Mesenchymal stem cell (in vitro differentiated cells and primary cell): ENCODE measurements at regions not wholly inside any gene's neighbourhood (a gene's known extent, or its start where the extent isn't known, plus 50 kb on each side); places are given as distances from the start of the nearest gene placed in this dataset.

ENCODE experiments used
- DNase-seq: peaks from one replicate; pipeline ENCODE4 v3.0.0-alpha.2; 2013
- H2AFZ ChIP-seq: one replicate; pipeline ENCODE4 v1.6.1; 2013; ENCODE audit warnings: low read depth, mild to moderate bottlenecking, control low read depth, inconsistent platforms, low read length, moderate library complexity
- H2AK5ac ChIP-seq: 2 replicates; pipeline ENCODE4 v1.6.1; 2013; ENCODE audit warnings: low read length, moderate library complexity, mild to moderate bottlenecking, inconsistent platforms; ENCODE audit not compliant: severe bottlenecking
- H2BK120ac ChIP-seq: one replicate; pipeline ENCODE4 v1.6.1; 2013; ENCODE audit warnings: low read depth, mild to moderate bottlenecking, inconsistent platforms, low read length, moderate library complexity
- H2BK12ac ChIP-seq, 2 experiments: one replicate each; pipeline ENCODE4 v1.6.1; 2013; ENCODE audit warnings: inconsistent platforms in 2 of 2, low read length in 2 of 2, mild to moderate bottlenecking in 2 of 2, moderate library complexity in 2 of 2, control low read depth in 1 of 2
- H2BK15ac ChIP-seq: one replicate; pipeline ENCODE4 v1.6.1; 2013; ENCODE audit warnings: mild to moderate bottlenecking, low read depth, inconsistent platforms; ENCODE audit not compliant: poor library complexity, severe bottlenecking
- H2BK5ac ChIP-seq: 2 replicates; pipeline ENCODE4 v1.6.1; 2013; ENCODE audit warnings: low read depth, mild to moderate bottlenecking, low read length, control low read depth, inconsistent platforms; ENCODE audit not compliant: poor library complexity, severe bottlenecking
- H3K14ac ChIP-seq, 2 experiments: one replicate each; pipeline ENCODE4 v1.6.1; 2013; ENCODE audit warnings: inconsistent platforms in 2 of 2, low read length in 2 of 2, control low read depth in 1 of 2, mild to moderate bottlenecking in 1 of 2, moderate library complexity in 1 of 2
- H3K18ac ChIP-seq, 2 experiments: one replicate each; pipeline ENCODE4 v1.6.1; 2013; ENCODE audit warnings: inconsistent platforms in 2 of 2, low read length in 2 of 2, control low read depth in 1 of 2, low read depth in 1 of 2, mild to moderate bottlenecking in 1 of 2
- H3K23ac ChIP-seq, 2 experiments: one replicate each; pipeline ENCODE4 v1.6.1; 2013; ENCODE audit warnings: inconsistent platforms in 2 of 2, low read length in 2 of 2, mild to moderate bottlenecking in 2 of 2, moderate library complexity in 2 of 2, control low read depth in 1 of 2
- H3K27ac ChIP-seq: 2 replicates; pipeline ENCODE4 v1.5.1; 2013; ENCODE audit warnings: mild to moderate bottlenecking, moderate library complexity, low read length, control low read depth, inconsistent platforms; ENCODE audit not compliant: poor library complexity, severe bottlenecking
- H3K27me3 ChIP-seq, 2 experiments: 2 replicates each; pipeline versions ENCODE4 v1.6.1 to v1.7.0; 2013; ENCODE audit warnings: low read length in 2 of 2, mild to moderate bottlenecking in 2 of 2, moderate library complexity in 2 of 2, control low read depth in 1 of 2, inconsistent platforms in 1 of 2; ENCODE audit not compliant: control insufficient read depth in 1 of 2, insufficient read depth in 1 of 2
- H3K36me3 ChIP-seq, 2 experiments: 2 replicates each; pipeline versions ENCODE4 v1.6.1 to v1.7.0; 2013; ENCODE audit warnings: low read length in 2 of 2, control low read depth in 1 of 2, inconsistent platforms in 1 of 2, low read depth in 1 of 2, mild to moderate bottlenecking in 1 of 2; ENCODE audit not compliant: insufficient read depth in 2 of 2, control insufficient read depth in 1 of 2
- H3K4ac ChIP-seq, 2 experiments: one replicate each; pipeline ENCODE4 v1.6.1; 2013; ENCODE audit warnings: inconsistent platforms in 2 of 2, low read length in 2 of 2, mild to moderate bottlenecking in 2 of 2, moderate library complexity in 2 of 2, control low read depth in 1 of 2, low read depth in 1 of 2
- H3K4me1 ChIP-seq: 2 replicates; pipeline ENCODE4 v1.6.1; 2013; ENCODE audit warnings: low read depth, low read length, control low read depth; ENCODE audit not compliant: control insufficient read depth, insufficient read depth
- H3K4me2 ChIP-seq: 2 replicates; pipeline ENCODE4 v1.6.1; 2013; ENCODE audit warnings: low read length, mild to moderate bottlenecking, inconsistent platforms; ENCODE audit not compliant: poor library complexity, severe bottlenecking
- H3K4me3 ChIP-seq, 2 experiments: 2 replicates each; pipeline versions ENCODE4 v1.5.1 to v1.7.0; 2013; ENCODE audit warnings: low read length in 2 of 2, mild to moderate bottlenecking in 2 of 2, control low read depth in 1 of 2, low read depth in 1 of 2; ENCODE audit not compliant: insufficient read depth in 1 of 2
- H3K79me1 ChIP-seq: replicated peaks from 2 replicates; pipeline ENCODE4 v1.6.1; 2013; ENCODE audit warnings: mild to moderate bottlenecking, control low read depth, low read length, inconsistent platforms; ENCODE audit not compliant: poor library complexity, severe bottlenecking
- H3K9ac ChIP-seq: 2 replicates; pipeline ENCODE4 v1.7.0; 2013; ENCODE audit warnings: mild to moderate bottlenecking, low read length, moderate library complexity
- H3K9me3 ChIP-seq: 2 replicates; pipeline ENCODE4 v1.7.0; 2013; ENCODE audit warnings: mild to moderate bottlenecking, low read length; ENCODE audit not compliant: control insufficient read depth
- H4K8ac ChIP-seq: one replicate; pipeline ENCODE4 v1.6.1; 2013; ENCODE audit warnings: inconsistent platforms, mild to moderate bottlenecking, low read length, moderate library complexity
- H4K91ac ChIP-seq: one replicate; pipeline ENCODE4 v1.6.1; 2013; ENCODE audit warnings: mild to moderate bottlenecking, low read length, inconsistent platforms
- WGBS: methylation state at CpG from one replicate; pipeline ENCODE4 v1.1.7; 2013; ENCODE audit warnings: mixed read lengths; 5-methylcytosine and 5-hydroxymethylcytosine counted together

- Histone ChIP-seq H3K79me1 (no peaks in the 10 kb centered on the region), H2AFZ (no peak overlapping the region)
Measured at GRCh38 chr16:82236415-82236814, 66.4 kb upstream of the MPHOSPH6 start.

GRCh38 chr16:82232806-82233205 lies 62.8 kb upstream of the MPHOSPH6 start:
- H3K4me3 ChIP-seq = no peak overlapping the region
- no peak overlapping the region for H3K9ac ChIP-seq
- no peak overlapping the region for H2BK15ac ChIP-seq
- H3K23ac ChIP-seq = no peak overlapping the region
- H3K27me3 ChIP-seq = peaks cover 11 to 24% of the 10 kb centered on the region in 2 experiments
- H3K14ac ChIP-seq = no peak overlapping the region
- no peaks in the 10 kb centered on the region for H3K79me1 ChIP-seq
- H3K9me3 ChIP-seq = no peaks in the 10 kb centered on the region
- H3K27ac ChIP-seq = no peak overlapping the region
- no peak overlapping the region for H4K8ac ChIP-seq
- no peaks in the 10 kb centered on the region for H3K4me1 ChIP-seq
- DNase-seq = no peak
- no peak overlapping the region for H4K91ac ChIP-seq
- H3K4ac ChIP-seq = no peak overlapping the region
- no peak overlapping the region for H3K18ac ChIP-seq
- no peak overlapping the region for H2BK120ac ChIP-seq
- no peak overlapping the region for H2AFZ ChIP-seq
- H2AK5ac ChIP-seq = no peak overlapping the region
- no peak overlapping the region for H2BK12ac ChIP-seq
- no peak overlapping the region for H2BK5ac ChIP-seq
- H3K4me2 ChIP-seq = no peak overlapping the region
- 44% methylated on average over 1 of the region's 2 CpGs for WGBS
- H3K36me3 ChIP-seq = no peaks in the 10 kb centered on the region

More at GRCh38 chr16:82236415-82236814, 66.4 kb upstream of the MPHOSPH6 start:
- no peak overlapping the region for H3K18ac ChIP-seq
- no peak overlapping the region for H3K4me3 ChIP-seq
- no peaks in the 10 kb centered on the region for H3K36me3 ChIP-seq
- no peak overlapping the region for H3K23ac ChIP-seq
- no peak overlapping the region for H2AK5ac ChIP-seq
- H2BK15ac ChIP-seq = no peak overlapping the region
- no peak overlapping the region for H4K91ac ChIP-seq
- H3K27me3 ChIP-seq = peaks cover 11 to 16% of the 10 kb centered on the region in 2 experiments
- H3K9me3 ChIP-seq = no peaks in the 10 kb centered on the region
- H2BK12ac ChIP-seq = no peak overlapping the region
- no CpG with 5 or more reads among the region's 1 CpG for WGBS
- H3K4me1 ChIP-seq = no peaks in the 10 kb centered on the region
- H3K9ac ChIP-seq = no peak overlapping the region
- no peak overlapping the region for H3K4me2 ChIP-seq
- no peak overlapping the region for H3K4ac ChIP-seq
- no peak overlapping the region for H2BK120ac ChIP-seq
- no peak overlapping the region for H4K8ac ChIP-seq
- DNase-seq = no peak
- H3K14ac ChIP-seq = no peak overlapping the region
- H2BK5ac ChIP-seq = no peak overlapping the region
- H3K27ac ChIP-seq = no peak overlapping the region

GRCh38 chr16:82231008-82231787 lies 61.2 kb upstream of the MPHOSPH6 start:
- Histone ChIP-seq H3K27me3 (peaks cover 17 to 27% of the 10 kb centered on the region in 2 experiments), H3K36me3 (no peaks in the 10 kb centered on the region), H3K9me3 (no peaks in the 10 kb centered on the region), H3K27ac (no peak overlapping the region), H2AK5ac (no peak overlapping the region), H3K4me3 (no peak overlapping the region), H3K18ac (no peak overlapping the region), H3K4me1 (no peaks in the 10 kb centered on the region), H4K91ac (no peak overlapping the region), H3K79me1 (no peaks in the 10 kb centered on the region), H3K23ac (no peak overlapping the region), H2BK12ac (no peak overlapping the region), H2BK120ac (no peak overlapping the region), H3K14ac (no peak overlapping the region), H2BK15ac (no peak overlapping the region), H3K4me2 (no peak overlapping the region), H3K4ac (no peak overlapping the region), H2AFZ (no peak overlapping the region), H2BK5ac (no peak overlapping the region), H4K8ac (no peak overlapping the region), H3K9ac (no peak overlapping the region)
- DNase-seq = no peak
- 95% methylated on average over 4 of the region's 6 CpGs for WGBS

- Histone ChIP-seq H3K4me3 (no peak overlapping the region), H3K14ac (no peak overlapping the region), H3K36me3 (no peaks in the 10 kb centered on the region), H2BK5ac (no peak overlapping the region), H2AFZ (no peak overlapping the region), H3K27me3 (peaks cover 13 to 28% of the 10 kb centered on the region in 2 experiments), H3K27ac (no peak overlapping the region), H3K4ac (no peak overlapping the region), H3K23ac (no peak overlapping the region), H2AK5ac (no peak overlapping the region), H4K8ac (no peak overlapping the region), H3K9ac (no peak overlapping the region), H4K91ac (no peak overlapping the region), H3K4me1 (no peaks in the 10 kb centered on the region), H3K18ac (no peak overlapping the region), H3K79me1 (no peaks in the 10 kb centered on the region), H3K9me3 (no peaks in the 10 kb centered on the region), H3K4me2 (no peak overlapping the region), H2BK12ac (no peak overlapping the region), H2BK15ac (no peak overlapping the region), H2BK120ac (no peak overlapping the region)
- DNase-seq = peak; percentile 72
- WGBS = 35% methylated on average over 5 of the region's 6 CpGs
Measured at GRCh38 chr16:82229800-82230619, 60.0 kb upstream of the MPHOSPH6 start.
